IMR-90 (cell line): ENCODE measurements at regions not wholly inside any gene's neighbourhood (a gene's known extent, or its start where the extent isn't known, plus 50 kb on each side); places are given as distances from the start of the nearest gene placed in this dataset.

Source experiments
- ATAC-seq: fragments of 200-7000 bp; cut with Tn5 transposase; 2 replicates; pipeline ENCODE4 v1.9.1; 2020; ENCODE audit warnings: low read depth, mild to moderate bottlenecking, moderate library complexity
- BruUV-seq: library from RNA; stranded (reverse); fragments of 400-500 nt; replicated peaks from 2 replicates; lab custom pipeline; 2021; lab: Mats Ljungman, UMichigan
- CTCF ChIA-PET: fragments of 300-600 bp; formaldehyde crosslinking; extraction: SDS; loops from one replicate; lab custom pipeline; 2021; ENCODE audit warnings: antibody characterized with exemption; lab: Yijun Ruan, JAX
- POLR2A ChIA-PET: fragments of 300-600 bp; sonication (Branson Sonifier 250); formaldehyde crosslinking; loops from one replicate; lab custom pipeline; 2022; ENCODE audit warnings: antibody characterized with exemption; ENCODE audit not compliant: unreplicated experiment; lab: Charles Lee
- DNase-seq: peaks from one replicate; pipeline ENCODE4 v3.0.0; 2013
- H2AFZ ChIP-seq: replicated peaks from 2 replicates; pipeline ENCODE3; 2013; ENCODE audit warnings: low read length, mild to moderate bottlenecking; ENCODE audit not compliant: poor library complexity
- H2AK5ac ChIP-seq: 2 replicates; pipeline ENCODE4 v1.6.1; 2013; ENCODE audit warnings: low read depth, low read length, inconsistent platforms
- H2AK9ac ChIP-seq: replicated peaks from 2 replicates; pipeline ENCODE3; 2013; ENCODE audit warnings: mild to moderate bottlenecking, low read depth, low read length, moderate library complexity; ENCODE audit not compliant: poor library complexity
- H2BK120ac ChIP-seq: 2 replicates; pipeline ENCODE4 v1.6.1; 2013; ENCODE audit warnings: low read depth, low read length, inconsistent platforms
- H2BK15ac ChIP-seq: 3 replicates; pipeline ENCODE4 v1.6.1; 2013; ENCODE audit warnings: low read depth, low read length, inconsistent platforms
- H2BK20ac ChIP-seq: 2 replicates; pipeline ENCODE4 v1.6.1; 2013; ENCODE audit warnings: low read depth, mild to moderate bottlenecking, inconsistent platforms, low read length, moderate library complexity
- H2BK5ac ChIP-seq: 2 replicates; pipeline ENCODE4 v1.6.1; 2013; ENCODE audit warnings: mild to moderate bottlenecking, low read depth, low read length, inconsistent platforms; ENCODE audit not compliant: poor library complexity, severe bottlenecking
- H3K14ac ChIP-seq: replicated peaks from 2 replicates; pipeline ENCODE4 v1.6.1; 2013; ENCODE audit warnings: low read depth, low read length, inconsistent platforms
- H3K18ac ChIP-seq: 2 replicates; pipeline ENCODE4 v1.6.1; 2013; ENCODE audit warnings: low read depth, low read length, control low read depth
- H3K23ac ChIP-seq: 2 replicates; pipeline ENCODE4 v1.6.1; 2013; ENCODE audit warnings: low read depth, low read length, inconsistent platforms
- H3K27ac ChIP-seq: 2 replicates; pipeline ENCODE4 v1.5.1; 2013; ENCODE audit warnings: mild to moderate bottlenecking, control low read depth, low read length; ENCODE audit not compliant: insufficient read depth
- H3K27me3 ChIP-seq: 2 replicates; pipeline ENCODE4 v1.6.1; 2013; ENCODE audit warnings: low read length; ENCODE audit not compliant: control insufficient read depth, insufficient read depth
- H3K36me3 ChIP-seq: 2 replicates; pipeline ENCODE4 v1.6.1; 2013; ENCODE audit warnings: low read length, mixed read lengths; ENCODE audit not compliant: control insufficient read depth, insufficient read depth
- H3K4ac ChIP-seq: 2 replicates; pipeline ENCODE4 v1.6.1; 2013; ENCODE audit warnings: low read depth, low read length, inconsistent platforms
- H3K4me1 ChIP-seq: 2 replicates; pipeline ENCODE4 v1.6.1; 2013; ENCODE audit warnings: low read length, mixed read lengths; ENCODE audit not compliant: control insufficient read depth, insufficient read depth
- H3K4me2 ChIP-seq: 2 replicates; pipeline ENCODE4 v1.6.1; 2013; ENCODE audit warnings: low read depth, mild to moderate bottlenecking, control low read depth, low read length, moderate library complexity
- H3K4me3 ChIP-seq: 2 replicates; pipeline ENCODE4 v1.5.1; 2013; ENCODE audit warnings: low read depth, mild to moderate bottlenecking, control low read depth, low read length, moderate library complexity; ENCODE audit not compliant: insufficient read depth
- H3K56ac ChIP-seq: 2 replicates; pipeline ENCODE4 v1.6.1; 2013; ENCODE audit warnings: low read length, inconsistent platforms; ENCODE audit not compliant: insufficient read depth; ENCODE audit errors: extremely low read depth
- H3K79me1 ChIP-seq, 2 experiments: 2 replicates each; pipeline ENCODE4 v1.6.1; 2013; ENCODE audit warnings: low read length in 2 of 2, inconsistent platforms in 1 of 2, low read depth in 1 of 2
- H3K9ac ChIP-seq: 2 replicates; pipeline ENCODE4 v1.6.1; 2013; ENCODE audit warnings: low read depth, low read length, control low read depth
- H3K9me1 ChIP-seq: 2 replicates; pipeline ENCODE4 v1.6.1; 2013; ENCODE audit warnings: low read length, inconsistent platforms; ENCODE audit not compliant: insufficient read depth
- H3K9me3 ChIP-seq: 2 replicates; pipeline ENCODE4 v1.6.1; 2013; ENCODE audit warnings: low read length; ENCODE audit not compliant: control insufficient read depth, insufficient read depth
- H4K20me1 ChIP-seq: 2 replicates; pipeline ENCODE4 v1.6.1; 2013; ENCODE audit warnings: low read length, inconsistent platforms; ENCODE audit not compliant: insufficient read depth
- H4K5ac ChIP-seq: 2 replicates; pipeline ENCODE4 v1.6.1; 2013; ENCODE audit warnings: mild to moderate bottlenecking, low read depth, low read length, control low read depth
- H4K8ac ChIP-seq, 2 experiments: 2 replicates each; pipeline ENCODE4 v1.6.1; 2013; ENCODE audit warnings: low read depth in 2 of 2, low read length in 2 of 2, control low read depth in 1 of 2, inconsistent platforms in 1 of 2
- H4K91ac ChIP-seq: 2 replicates; pipeline ENCODE4 v1.6.1; 2013; ENCODE audit warnings: low read depth, low read length, inconsistent platforms; ENCODE audit not compliant: insufficient read depth
- BHLHE40 ChIP-seq: fragments of 150-350 bp; IDR thresholded peaks from 2 replicates; pipeline ENCODE4 v1.6.1; 2016; ENCODE audit warnings: mild to moderate bottlenecking, low read depth, low read length
- CHD1 ChIP-seq: IDR thresholded peaks from 2 replicates; pipeline ENCODE4 v1.6.1; 2012; ENCODE audit warnings: low read depth, low read length, improper control_type of control experiment
- NFE2L2 ChIP-seq: fragments of 150-350 bp; IDR thresholded peaks from 2 replicates; pipeline ENCODE4 v1.6.1; 2016; ENCODE audit warnings: low read depth, mild to moderate bottlenecking, low read length
- RCOR1 ChIP-seq: IDR thresholded peaks from 2 replicates; pipeline ENCODE4 v1.6.1; 2012; ENCODE audit warnings: mild to moderate bottlenecking, low read length, improper control_type of control experiment; ENCODE audit not compliant: insufficient replicate concordance
- SMC3 ChIP-seq: fragments of 150-350 bp; IDR thresholded peaks from 2 replicates; pipeline ENCODE4 v1.6.1; 2016; ENCODE audit warnings: low read depth, mild to moderate bottlenecking, antibody characterized with exemption, low read length, moderate library complexity
- WGBS, 2 experiments: methylation state at CpG; one replicate each; pipeline versions ENCODE4 v1.1.5 to v1.1.7; 2013; ENCODE audit warnings: missing lambda C conversion rate in 2 of 2; ENCODE audit not compliant: insufficient read length in 1 of 2; ENCODE audit errors: extremely low coverage in 2 of 2; 5-methylcytosine and 5-hydroxymethylcytosine counted together
- dilution Hi-C: fragments of 300-500 bp; cut with HindIII; formaldehyde crosslinking; loops from one replicate; pipeline ENCODE4 v1.14.3; 2018; ENCODE audit warnings: low sequenced_read_pairs; ENCODE audit not compliant: unreplicated experiment
- in situ Hi-C: fragments of 300-500 bp; cut with MboI; formaldehyde crosslinking; loops from 3 replicates; pipeline ENCODE4 v1.14.3; 2019; ENCODE audit warnings: low sequenced_read_pairs, inconsistent platforms, mixed read lengths
- intact Hi-C: fragments of 100-400 bp; cut with micrococcal nuclease; formaldehyde crosslinking; loops from 2 replicates; pipeline ENCODE4 v1.10.0; 2022

GRCh38 chr18:68284236-68284780, 430.6 kb downstream of the TMX3 start:
- Histone ChIP-seq H3K23ac (no peak overlapping the region), H2BK15ac (no peak overlapping the region), H3K9ac (no peak overlapping the region), H4K91ac (no peak overlapping the region), H4K8ac (no peak overlapping the region), H3K79me1 (no peaks in the 10 kb centered on the region), H4K20me1 (no peaks in the 10 kb centered on the region), H3K18ac (no peak overlapping the region), H2AK5ac (no peak overlapping the region), H3K14ac (no peak overlapping the region), H3K4me2 (no peak overlapping the region), H2AK9ac (no peak overlapping the region), H3K27ac (no peak overlapping the region), H3K4me3 (no peak overlapping the region), H3K56ac (no peak overlapping the region), H3K4ac (no peak overlapping the region), H3K9me3 (no peaks in the 10 kb centered on the region), H3K9me1 (no peaks in the 10 kb centered on the region), H2AFZ (no peak overlapping the region), H3K36me3 (no peaks in the 10 kb centered on the region), H4K5ac (no peak overlapping the region), H2BK5ac (no peak overlapping the region), H2BK20ac (no peak overlapping the region), H3K27me3 (no peaks in the 10 kb centered on the region), H2BK120ac (no peak overlapping the region), H3K4me1 (no peaks in the 10 kb centered on the region)
- TF ChIP-seq SMC3 (no peak), BHLHE40 (no peak), RCOR1 (no peak), CHD1 (no peak), NFE2L2 (no peak)
- ChIA-PET CTCF (interaction anchor here (0.6 kb wide), 1 partner anchor 121 kb away, joined by 3 read pairs; no protein-coding TSS in a partner anchor), POLR2A (no interaction called here)
- no TSS peak for BruUV-seq
- dilution Hi-C loops (no loop called here), in situ Hi-C loops (no loop called here), intact Hi-C loops (no loop called here)
- no CpG with 5 or more reads among the region's 5 CpGs for WGBS, 2 experiments
- no peak for DNase-seq
- no peak for ATAC-seq
